Fibroblast of villous mesenchyme (primary cell): ENCODE measurements at regions not wholly inside any gene's neighbourhood (a gene's known extent, or its start where the extent isn't known, plus 50 kb on each side); places are given as distances from the start of the nearest gene placed in this dataset.

Experiments used
- DNase-seq: peaks from one replicate; pipeline ENCODE4 v3.0.0-alpha.2; 2010; ENCODE audit warnings: low read depth
- H3K4me3 ChIP-seq: 2 replicates; pipeline ENCODE4 v1.5.1; 2011; ENCODE audit warnings: low read depth, mild to moderate bottlenecking, low read length
- TF ChIP-seq, protein P1 (sequence below): IDR thresholded peaks from 2 replicates; pipeline ENCODE4 v1.5.1; 2012; ENCODE audit warnings: low read depth, mild to moderate bottlenecking, low read length; ENCODE audit not compliant: insufficient read depth

DNA sequence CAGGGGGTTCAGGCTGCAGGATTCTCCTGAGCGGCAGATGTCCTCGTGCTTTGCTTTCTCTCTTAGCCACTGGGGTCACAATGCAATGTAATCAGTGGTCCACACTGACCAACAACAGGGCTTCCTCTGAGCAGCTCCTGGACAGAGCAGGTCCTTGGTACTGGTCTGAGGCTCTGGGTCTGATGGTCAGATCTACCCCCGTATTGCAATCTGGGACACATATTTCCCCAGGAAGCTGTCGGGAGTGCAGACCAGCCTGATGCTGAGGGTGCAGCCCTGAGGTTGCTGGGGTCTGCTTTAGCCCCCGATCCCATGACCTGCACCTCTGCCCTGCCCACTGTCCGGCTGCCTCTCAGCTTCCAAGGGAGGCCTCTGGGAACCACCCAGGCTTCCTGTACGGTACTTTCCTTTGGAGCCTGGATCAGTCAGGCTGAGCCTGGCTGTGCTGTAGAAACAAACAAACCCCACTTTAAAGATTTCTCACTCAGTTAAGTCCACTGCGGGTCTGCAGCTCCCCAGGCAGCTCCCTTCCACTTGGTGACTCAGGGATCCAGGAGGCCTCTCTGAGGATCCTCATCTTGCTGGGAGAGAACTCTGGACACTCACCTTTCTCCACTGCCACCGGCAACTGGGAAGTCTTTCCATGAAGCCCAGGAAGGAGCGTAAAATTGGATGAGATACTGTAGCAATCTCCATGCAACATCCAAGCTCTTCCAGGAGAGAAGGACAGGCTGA lies 1046.6 kb downstream of the TBC1D22A start:
- H3K4me3 ChIP-seq = no peak overlapping the region
- TF ChIP-seq, protein P1, sequence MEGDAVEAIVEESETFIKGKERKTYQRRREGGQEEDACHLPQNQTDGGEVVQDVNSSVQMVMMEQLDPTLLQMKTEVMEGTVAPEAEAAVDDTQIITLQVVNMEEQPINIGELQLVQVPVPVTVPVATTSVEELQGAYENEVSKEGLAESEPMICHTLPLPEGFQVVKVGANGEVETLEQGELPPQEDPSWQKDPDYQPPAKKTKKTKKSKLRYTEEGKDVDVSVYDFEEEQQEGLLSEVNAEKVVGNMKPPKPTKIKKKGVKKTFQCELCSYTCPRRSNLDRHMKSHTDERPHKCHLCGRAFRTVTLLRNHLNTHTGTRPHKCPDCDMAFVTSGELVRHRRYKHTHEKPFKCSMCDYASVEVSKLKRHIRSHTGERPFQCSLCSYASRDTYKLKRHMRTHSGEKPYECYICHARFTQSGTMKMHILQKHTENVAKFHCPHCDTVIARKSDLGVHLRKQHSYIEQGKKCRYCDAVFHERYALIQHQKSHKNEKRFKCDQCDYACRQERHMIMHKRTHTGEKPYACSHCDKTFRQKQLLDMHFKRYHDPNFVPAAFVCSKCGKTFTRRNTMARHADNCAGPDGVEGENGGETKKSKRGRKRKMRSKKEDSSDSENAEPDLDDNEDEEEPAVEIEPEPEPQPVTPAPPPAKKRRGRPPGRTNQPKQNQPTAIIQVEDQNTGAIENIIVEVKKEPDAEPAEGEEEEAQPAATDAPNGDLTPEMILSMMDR = no peak
- DNase-seq = no peak

DNA sequence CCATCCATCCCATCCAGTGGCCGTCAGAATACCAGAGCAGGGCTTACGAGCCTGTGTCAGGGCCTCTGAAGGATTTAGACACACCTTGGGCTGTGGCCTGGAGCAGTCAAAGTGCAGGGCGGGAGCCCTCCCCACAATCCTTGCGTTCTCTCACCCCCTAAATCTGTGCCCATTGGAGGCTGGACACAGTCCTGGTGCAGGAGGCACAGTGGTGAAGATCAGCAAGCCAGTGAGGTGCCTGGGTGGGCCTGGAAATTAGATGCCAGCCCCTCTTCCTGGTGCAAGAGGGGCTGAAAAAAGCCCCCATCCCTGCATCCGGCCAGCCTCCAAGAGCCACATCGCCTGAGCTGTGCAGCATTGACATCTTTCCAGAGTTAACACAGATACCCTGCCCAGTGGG lies 1045.8 kb downstream of the TBC1D22A start:
- DNase-seq = no peak
- no peak overlapping the region for H3K4me3 ChIP-seq
- TF ChIP-seq, protein P1 = no peak

DNA sequence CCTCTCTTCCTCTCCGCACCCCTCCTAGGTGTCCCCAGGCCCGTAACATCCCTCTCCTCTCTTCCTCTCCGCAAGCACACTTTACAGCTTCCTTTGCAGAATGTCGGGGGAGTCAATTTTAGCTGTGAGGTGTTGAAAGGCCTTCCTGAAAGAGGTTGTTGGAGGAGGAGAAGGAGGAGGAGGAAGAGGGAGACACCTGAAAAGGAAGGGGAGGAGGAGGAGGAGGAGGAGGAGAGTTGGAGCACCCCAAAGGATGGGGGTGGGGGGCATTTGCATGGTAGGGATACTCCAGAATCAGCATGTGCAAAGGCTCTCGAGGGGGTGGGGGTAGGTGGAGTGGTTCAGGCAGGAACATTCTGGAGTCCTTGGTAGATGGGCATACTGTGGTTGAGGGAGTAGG lies 1045.1 kb downstream of the TBC1D22A start:
- DNase-seq = no peak
- TF ChIP-seq, protein P1 = no peak

DNA sequence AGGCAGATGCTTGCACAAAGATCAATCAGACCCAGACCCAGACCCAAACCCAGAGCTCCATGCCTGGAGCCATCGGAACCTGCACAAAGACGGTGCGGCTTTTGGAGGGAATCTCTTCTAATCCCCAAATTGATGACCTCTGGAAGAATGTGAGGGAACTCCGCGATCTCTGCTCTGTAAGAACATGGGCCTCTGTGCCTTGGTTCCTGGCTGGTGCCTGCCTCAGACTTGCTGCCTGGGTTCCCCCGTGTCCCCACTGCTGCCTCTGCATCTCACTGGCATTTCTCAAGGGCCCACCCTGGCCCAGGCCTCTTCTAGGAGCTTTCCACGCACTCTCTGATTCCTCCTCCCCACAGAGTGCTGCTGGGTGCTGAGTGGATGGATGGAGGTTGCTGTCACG lies 1044.4 kb downstream of the TBC1D22A start:
- no peak for DNase-seq
- TF ChIP-seq, protein P1 = no peak
- no peak overlapping the region for H3K4me3 ChIP-seq

More for the DNA sequence above, 1045.1 kb downstream of the TBC1D22A start:
- H3K4me3 ChIP-seq = no peak overlapping the region

DNA sequence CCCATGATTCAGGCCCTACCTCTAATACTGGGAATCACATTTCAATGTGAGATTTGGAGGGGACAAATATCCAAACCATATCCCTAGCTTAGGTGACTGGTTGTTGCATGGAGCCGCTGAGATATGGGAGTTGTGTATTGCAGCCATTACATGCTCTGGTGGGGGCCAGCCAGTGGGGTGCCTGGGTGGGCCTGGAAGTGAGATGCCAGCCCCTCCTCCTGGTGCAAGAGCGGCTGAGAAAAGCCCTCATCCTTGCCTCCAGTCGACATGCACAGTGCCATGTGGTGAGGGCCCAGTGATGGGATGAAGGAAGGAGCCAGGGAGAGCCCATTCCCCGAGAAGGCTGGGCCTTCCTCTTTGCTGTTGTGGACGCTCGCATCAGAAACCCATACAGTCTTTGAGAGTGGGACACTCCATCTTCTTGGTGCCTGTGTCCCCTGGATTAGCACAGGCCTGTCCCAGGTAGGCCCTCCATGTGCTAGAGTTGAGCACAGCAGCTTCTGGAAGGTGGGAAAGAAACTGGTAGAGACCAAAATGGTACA lies 1043.0 kb downstream of the TBC1D22A start:
- DNase-seq = no peak
- TF ChIP-seq, protein P1 = no peak
- H3K4me3 ChIP-seq = no peak overlapping the region

DNA sequence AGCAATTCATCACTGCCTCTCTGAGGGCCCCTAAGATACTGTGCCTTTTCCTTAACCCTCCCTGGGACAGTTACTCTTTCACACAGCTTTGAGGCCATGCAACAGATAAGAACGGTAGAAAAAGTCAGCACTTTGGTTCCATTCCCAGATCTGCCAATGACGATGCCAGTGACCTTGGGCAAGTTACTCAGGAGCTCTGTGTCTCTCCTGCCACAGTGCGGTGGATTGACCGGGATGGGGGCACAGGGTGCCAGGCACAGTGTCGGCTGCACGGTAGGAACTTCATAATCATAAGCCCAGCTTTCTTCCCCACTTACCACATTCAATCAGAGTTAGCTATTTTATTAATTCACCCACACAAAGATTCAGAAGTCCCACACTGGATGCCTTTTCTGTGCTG lies 1041.8 kb downstream of the TBC1D22A start:
- no peak overlapping the region for H3K4me3 ChIP-seq
- TF ChIP-seq, protein P1 = no peak

More for the DNA sequence above, 1041.8 kb downstream of the TBC1D22A start:
- DNase-seq = no peak
